Endothelial cell of umbilical vein (primary cell): ENCODE measurements at regions not wholly inside any gene's neighbourhood (a gene's known extent, or its start where the extent isn't known, plus 50 kb on each side); places are given as distances from the start of the nearest gene placed in this dataset.

Source experiments
- BruUV-seq: library from RNA; stranded (reverse); fragments of 400-500 nt; replicated peaks from 2 replicates; lab custom pipeline; 2021; lab: Mats Ljungman, UMichigan
- CTCF ChIA-PET: fragments of 300-600, 350-600 bp; sonication (Branson Sonifier 250); formaldehyde crosslinking; loops from one replicate; lab custom pipeline; 2021; ENCODE audit warnings: antibody characterized with exemption, inconsistent platforms; lab: Charles Lee
- POLR2A ChIA-PET: fragments of 300-600, 350-600 bp; sonication (Branson Sonifier 250); formaldehyde crosslinking; loops from one replicate; lab custom pipeline; 2021; ENCODE audit warnings: antibody characterized with exemption, inconsistent platforms; lab: Charles Lee
- DNase-seq: peaks from one replicate; pipeline ENCODE4 v3.0.0-alpha.2; 2011; ENCODE audit warnings: low read depth, low spot score
- FAIRE-seq: peaks from 2 replicates; lab custom pipeline; 2011; peaks lifted over from hg19 to GRCh38; lab: Jason Lieb, UNC
- H2AFZ ChIP-seq: 2 replicates; pipeline ENCODE4 v1.6.0; 2012; ENCODE audit warnings: low read depth, low read length, control low read depth, inconsistent platforms
- H3K27ac ChIP-seq: 2 replicates; pipeline ENCODE4 v1.5.1; 2011; ENCODE audit warnings: low read depth, mild to moderate bottlenecking, control low read depth, low read length, moderate library complexity; ENCODE audit not compliant: insufficient read depth
- H3K27me3 ChIP-seq, 2 experiments: 2 replicates each; pipeline versions ENCODE4 v1.6.0 to v1.6.1; 2011; ENCODE audit warnings: low read length in 2 of 2, mixed read lengths in 1 of 2; ENCODE audit not compliant: control insufficient read depth in 2 of 2, insufficient read depth in 2 of 2
- H3K36me3 ChIP-seq, 2 experiments: 2 replicates in 1 of 2; 3 replicates in 1 of 2; pipeline ENCODE4 v1.5.1; 2011; ENCODE audit warnings: low read length in 2 of 2, mild to moderate bottlenecking in 1 of 2, moderate library complexity in 1 of 2; ENCODE audit not compliant: control insufficient read depth in 2 of 2, insufficient read depth in 2 of 2; ENCODE audit errors: extremely low read depth in 1 of 2
- H3K4me1 ChIP-seq: 3 replicates; pipeline ENCODE4 v1.5.1; 2011; ENCODE audit warnings: mild to moderate bottlenecking, low read length; ENCODE audit not compliant: control insufficient read depth, insufficient read depth; ENCODE audit errors: extremely low read depth
- H3K4me2 ChIP-seq: 2 replicates; pipeline ENCODE4 v1.6.1; 2011; ENCODE audit warnings: low read length, control low read depth, mixed read lengths; ENCODE audit not compliant: insufficient read depth
- H3K4me3 ChIP-seq, 3 experiments: fragments of 200-600 bp in 1 of 3; sonication (generic), shearing (Covaris generic) in 1 of 3; replicated peaks in 1 of 3; 2 replicates each; pipeline ENCODE4 v1.5.1; 2011 to 2016; ENCODE audit warnings: control low read depth in 3 of 3, low read length in 3 of 3, mild to moderate bottlenecking in 2 of 3, inconsistent platforms in 1 of 3, low read depth in 1 of 3, moderate library complexity in 1 of 3; ENCODE audit not compliant: insufficient read depth in 1 of 3
- H3K79me2 ChIP-seq: 2 replicates; pipeline ENCODE4 v1.6.0; 2012; ENCODE audit warnings: low read length, inconsistent platforms; ENCODE audit not compliant: control insufficient read depth, insufficient read depth
- H3K9ac ChIP-seq: replicated peaks from 2 replicates; pipeline ENCODE3; 2011; ENCODE audit warnings: low read length, control low read depth; ENCODE audit not compliant: insufficient read depth; ENCODE audit errors: extremely low read depth
- H3K9me1 ChIP-seq: replicated peaks from 3 replicates; pipeline ENCODE4 v1.6.0; 2011; ENCODE audit warnings: mild to moderate bottlenecking, low read length; ENCODE audit not compliant: control insufficient read depth, insufficient read depth; ENCODE audit errors: extremely low read depth
- H3K9me3 ChIP-seq: replicated peaks from 2 replicates; pipeline ENCODE4 v1.5.1; 2012; ENCODE audit warnings: low read length, inconsistent platforms; ENCODE audit not compliant: control insufficient read depth, insufficient read depth
- H4K20me1 ChIP-seq: replicated peaks from 2 replicates; pipeline ENCODE3; 2011; ENCODE audit warnings: mild to moderate bottlenecking, low read length; ENCODE audit not compliant: control insufficient read depth, insufficient read depth; ENCODE audit errors: extremely low read depth
- EZH2 ChIP-seq: IDR thresholded peaks from 2 replicates; pipeline ENCODE4 v1.6.1; 2012; ENCODE audit warnings: borderline replicate concordance, low read depth, mild to moderate bottlenecking, moderate library complexity, low read length, inconsistent platforms; ENCODE audit not compliant: severe bottlenecking
- FOS ChIP-seq: IDR thresholded peaks from 2 replicates; pipeline ENCODE4 v1.6.1; 2011; ENCODE audit warnings: mild to moderate bottlenecking, low read length, moderate library complexity, borderline replicate concordance; ENCODE audit not compliant: insufficient read depth
- GATA2 ChIP-seq: IDR thresholded peaks from 2 replicates; pipeline ENCODE4 v1.7.0; 2011; ENCODE audit warnings: low read depth, mild to moderate bottlenecking, moderate library complexity, mixed read lengths, low read length; ENCODE audit not compliant: insufficient read length, insufficient read depth
- JUN ChIP-seq: IDR thresholded peaks from 2 replicates; pipeline ENCODE4 v1.6.1; 2011; ENCODE audit warnings: borderline replicate concordance, low read depth; ENCODE audit not compliant: insufficient read length, insufficient read depth
- MYC ChIP-seq: IDR thresholded peaks from one replicate; pipeline ENCODE4 v1.6.1; 2011; ENCODE audit warnings: mild to moderate bottlenecking, low read depth, low read length
- POLR2A ChIP-seq: IDR thresholded peaks from 2 replicates; pipeline ENCODE4 v1.6.1; 2012; ENCODE audit warnings: low read depth, mild to moderate bottlenecking, control low read depth, low read length
- POLR2AphosphoS5 ChIP-seq: IDR thresholded peaks from 2 replicates; pipeline ENCODE4 v1.6.1; 2012; ENCODE audit warnings: low read depth, mild to moderate bottlenecking, control low read depth, low read length, moderate library complexity; ENCODE audit not compliant: insufficient read depth
- dilution Hi-C: fragments of 300-500 bp; cut with MboI; formaldehyde crosslinking; loops from one replicate; pipeline ENCODE4 v1.15.0; 2019; ENCODE audit warnings: low sequenced_read_pairs; ENCODE audit not compliant: extremely low pct_ligation_motif_present
- intact Hi-C: fragments of 100-400 bp; cut with micrococcal nuclease; formaldehyde crosslinking; loops from one replicate; pipeline ENCODE4 v1.10.0; 2022
- TF ChIP-seq, protein P1 (sequence below), 2 donors: IDR thresholded peaks; 1 replicate in 1 of 2; 2 replicates in 1 of 2; pipeline ENCODE4 v1.5.1; 2011; ENCODE audit warnings: low read length in 2 of 2, mild to moderate bottlenecking in 2 of 2, moderate library complexity in 2 of 2, control low read depth in 1 of 2, inconsistent platforms in 1 of 2, low read depth in 1 of 2; ENCODE audit not compliant: insufficient read depth in 1 of 2; ENCODE audit errors: extremely low read depth in 1 of 2
- TF ChIP-seq, protein P2 (sequence below): IDR thresholded peaks from 2 replicates; pipeline ENCODE4 v1.6.1; 2011; ENCODE audit not compliant: insufficient read depth, insufficient read length

- dilution Hi-C loops: no loop called here
- Histone ChIP-seq H3K79me2 (no peaks in the 10 kb centered on the region), H3K9me3 (no peaks in the 10 kb centered on the region), H3K27ac (no peak overlapping the region), H3K9me1 (no peaks in the 10 kb centered on the region), H3K27me3 (no peaks in the 10 kb centered on the region), H3K36me3 (no peaks in the 10 kb centered on the region), H3K4me1 (no peaks in the 10 kb centered on the region), H3K4me3 (no peak overlapping the region), H2AFZ (no peak overlapping the region), H3K9ac (no peak overlapping the region), H4K20me1 (no peaks in the 10 kb centered on the region), H3K4me2 (no peak overlapping the region)
- FAIRE-seq: no peak
- intact Hi-C loops: no loop called here
- no TSS peak for BruUV-seq
- CTCF ChIA-PET: no interaction called here
- DNase-seq: no peak
- TF ChIP-seq, protein P1, sequence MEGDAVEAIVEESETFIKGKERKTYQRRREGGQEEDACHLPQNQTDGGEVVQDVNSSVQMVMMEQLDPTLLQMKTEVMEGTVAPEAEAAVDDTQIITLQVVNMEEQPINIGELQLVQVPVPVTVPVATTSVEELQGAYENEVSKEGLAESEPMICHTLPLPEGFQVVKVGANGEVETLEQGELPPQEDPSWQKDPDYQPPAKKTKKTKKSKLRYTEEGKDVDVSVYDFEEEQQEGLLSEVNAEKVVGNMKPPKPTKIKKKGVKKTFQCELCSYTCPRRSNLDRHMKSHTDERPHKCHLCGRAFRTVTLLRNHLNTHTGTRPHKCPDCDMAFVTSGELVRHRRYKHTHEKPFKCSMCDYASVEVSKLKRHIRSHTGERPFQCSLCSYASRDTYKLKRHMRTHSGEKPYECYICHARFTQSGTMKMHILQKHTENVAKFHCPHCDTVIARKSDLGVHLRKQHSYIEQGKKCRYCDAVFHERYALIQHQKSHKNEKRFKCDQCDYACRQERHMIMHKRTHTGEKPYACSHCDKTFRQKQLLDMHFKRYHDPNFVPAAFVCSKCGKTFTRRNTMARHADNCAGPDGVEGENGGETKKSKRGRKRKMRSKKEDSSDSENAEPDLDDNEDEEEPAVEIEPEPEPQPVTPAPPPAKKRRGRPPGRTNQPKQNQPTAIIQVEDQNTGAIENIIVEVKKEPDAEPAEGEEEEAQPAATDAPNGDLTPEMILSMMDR (IDR thresholded peaks at IDR 0.05; ENCODE audit: extremely low read depth in 1 of 2, insufficient read depth in 1 of 2, low read depth in 1 of 2, low read length in 2 of 2): no peak
- TF ChIP-seq, protein P2, sequence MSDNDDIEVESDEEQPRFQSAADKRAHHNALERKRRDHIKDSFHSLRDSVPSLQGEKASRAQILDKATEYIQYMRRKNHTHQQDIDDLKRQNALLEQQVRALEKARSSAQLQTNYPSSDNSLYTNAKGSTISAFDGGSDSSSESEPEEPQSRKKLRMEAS: no peak
- POLR2A ChIA-PET: no interaction called here
Measured at GRCh38 chr22:49483281-49483870, 344.3 kb downstream of the BRD1 start.

DNA sequence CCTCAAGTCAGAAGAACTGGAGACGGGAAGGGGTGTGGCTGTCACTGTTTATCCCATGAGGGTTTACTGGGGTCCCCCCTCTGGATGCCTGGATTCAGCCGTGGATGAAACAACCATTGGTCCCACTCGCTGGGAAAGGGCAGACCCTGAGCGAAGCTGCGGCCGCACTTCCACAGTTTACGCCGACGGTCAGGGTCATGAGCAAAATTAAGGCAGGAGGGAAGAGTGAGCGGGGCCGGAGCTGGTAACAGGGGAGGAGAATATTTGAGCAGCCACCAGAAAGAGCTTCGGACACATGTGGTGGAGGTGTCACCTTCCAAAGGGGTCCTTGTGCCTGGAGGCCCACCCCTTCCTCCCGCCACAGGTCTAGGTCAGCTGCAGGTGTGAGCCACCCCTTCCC, 344.9 kb downstream of the BRD1 start:
- dilution Hi-C loops: no loop called here
- no peak for DNase-seq
- CTCF ChIA-PET: no interaction called here
- Histone ChIP-seq H3K27ac (no peak overlapping the region), H3K4me1 (no peaks in the 10 kb centered on the region), H3K9me1 (no peaks in the 10 kb centered on the region), H3K27me3 (no peaks in the 10 kb centered on the region), H2AFZ (no peak overlapping the region), H3K4me3 (no peak overlapping the region), H3K79me2 (no peaks in the 10 kb centered on the region), H3K9ac (no peak overlapping the region), H3K4me2 (no peak overlapping the region), H4K20me1 (no peaks in the 10 kb centered on the region), H3K36me3 (no peaks in the 10 kb centered on the region), H3K9me3 (no peaks in the 10 kb centered on the region)
- intact Hi-C loops: no loop called here
- no peak for TF ChIP-seq POLR2AphosphoS5
- TF ChIP-seq JUN: no peak
- no peak for TF ChIP-seq GATA2
- TF ChIP-seq, protein P2: no peak
- no peak for TF ChIP-seq FOS
- TF ChIP-seq POLR2A: no peak
- TF ChIP-seq EZH2: no peak
- TF ChIP-seq, protein P1 (IDR thresholded peaks at IDR 0.05; ENCODE audit: extremely low read depth in 1 of 2, insufficient read depth in 1 of 2, low read depth in 1 of 2, low read length in 2 of 2): no peak
- no peak for TF ChIP-seq MYC
- FAIRE-seq: no peak
- POLR2A ChIA-PET: no interaction called here
- no TSS peak for BruUV-seq
